Gastrocnemius medialis (tissue), 4 donors: ENCODE measurements at regions not wholly inside any gene's neighbourhood (a gene's known extent, or its start where the extent isn't known, plus 50 kb on each side); places are given as distances from the start of the nearest gene placed in this dataset.

Experiments
- ATAC-seq, 2 donors: fragments of 150-250 bp; one replicate each; pipeline ENCODE4 v1.9.1; 2016
- DNase-seq, 2 donors: peaks; one replicate each; pipeline ENCODE4 v3.0.0-alpha.2; 2019
- H3K27ac ChIP-seq, 4 donors: fragments of 200-600 bp; sonication (generic); 1 replicate in 1 of 4; 2 replicates in 3 of 4; pipeline ENCODE4 v1.5.1; 2016 to 2018; ENCODE audit warnings: mild to moderate bottlenecking in 2 of 4, moderate library complexity in 1 of 4
- H3K27me3 ChIP-seq, 3 donors: fragments of 200-600 bp; sonication (generic) in 2 of 3; 1 replicate in 1 of 3; 2 replicates in 2 of 3; pipeline versions ENCODE4 v1.5.1 to v1.6.0; 2016 to 2019; ENCODE audit warnings: mild to moderate bottlenecking in 1 of 3, moderate library complexity in 1 of 3
- H3K36me3 ChIP-seq, 2 donors: fragments of 200-600 bp; sonication (generic) in 1 of 2; one replicate each; pipeline ENCODE4 v1.5.1; 2017 to 2018
- H3K4me1 ChIP-seq, 2 donors: fragments of 200-600 bp; sonication (generic) in 1 of 2; one replicate each; pipeline ENCODE4 v1.5.1; 2016 to 2017; ENCODE audit warnings: mild to moderate bottlenecking in 2 of 2
- H3K4me3 ChIP-seq, 4 donors: fragments of 200-600 bp; sonication (generic) in 3 of 4; 1 replicate in 1 of 4; 2 replicates in 3 of 4; pipeline ENCODE4 v1.5.1; 2016 to 2019; ENCODE audit warnings: mild to moderate bottlenecking in 2 of 4
- H3K9me3 ChIP-seq, 3 donors: fragments of 200-600 bp; sonication (generic) in 2 of 3; 1 replicate in 1 of 3; 2 replicates in 2 of 3; pipeline ENCODE4 v1.5.1; 2016 to 2019
- CTCF ChIP-seq, 5 experiments: fragments of 450-650 bp in 3 of 5; fragments of 200-600 bp in 2 of 5; sonication (generic) in 2 of 5; IDR thresholded peaks in 4 of 5; conservative IDR thresholded peaks in 1 of 5; 1 replicate in 4 of 5; 2 replicates in 1 of 5; pipeline ENCODE4 v1.5.1; 2016 to 2019; ENCODE audit warnings: antibody characterized with exemption in 5 of 5, mild to moderate bottlenecking in 3 of 5, moderate library complexity in 3 of 5
- POLR2A ChIP-seq, 2 donors: fragments of 450-650 bp; IDR thresholded peaks; one replicate each; pipeline ENCODE4 v1.6.1; 2017; ENCODE audit warnings: antibody characterized with exemption in 2 of 2, mild to moderate bottlenecking in 2 of 2, moderate library complexity in 2 of 2
- in situ Hi-C, 4 donors: fragments of 200-750 bp; cut with MboI; loops; one replicate each; pipeline versions ENCODE4 v1.15.0 to v1.8.0; 2017; ENCODE audit warnings: low sequenced_read_pairs in 4 of 4
- intact Hi-C: fragments of 100-400 bp; cut with DNase I; formaldehyde crosslinking; loops from one replicate; pipeline ENCODE4 v1.15.1; 2023; ENCODE audit warnings: low total_unique reads

- ATAC-seq (no peak), DNase-seq (no peak)
- Histone ChIP-seq H3K27me3 (no peaks in the 10 kb centered on the region), H3K9me3 (no peaks in the 10 kb centered on the region), H3K4me3 (no peak overlapping the region), H3K36me3 (no peaks in the 10 kb centered on the region), H3K4me1 (no peaks in the 10 kb centered on the region), H3K27ac (no peak overlapping the region)
- in situ Hi-C loops: no loop called here
- TF ChIP-seq POLR2A (IDR thresholded peaks at IDR 0.05): no peak
- TF ChIP-seq CTCF (IDR thresholded peaks at IDR 0.05 in 4 of 5, conservative IDR thresholded peaks at IDR 0.05 in 1 of 5): no peak
- intact Hi-C loops: no loop called here
Measured at GRCh38 chr13:47027780-47028437, 131.1 kb upstream of the HTR2A start.

- intact Hi-C loops: no loop called here
- no peak for TF ChIP-seq POLR2A (IDR thresholded peaks at IDR 0.05)
- TF ChIP-seq CTCF (IDR thresholded peaks at IDR 0.05 in 4 of 5, conservative IDR thresholded peaks at IDR 0.05 in 1 of 5): no peak
- no peak for ATAC-seq
- no peaks in the 10 kb centered on the region for H3K36me3 ChIP-seq
- no peak overlapping the region for H3K27ac ChIP-seq
- in situ Hi-C loops: no loop called here
- no peak for DNase-seq
- H3K4me1 ChIP-seq: no peaks in the 10 kb centered on the region
- H3K9me3 ChIP-seq: no peaks in the 10 kb centered on the region
- no peaks in the 10 kb centered on the region for H3K27me3 ChIP-seq
- H3K4me3 ChIP-seq: no peak overlapping the region
Measured at GRCh38 chr13:47025791-47026447, 129.1 kb upstream of the HTR2A start.

GRCh38 chr13:47019977-47020376 is 123.1 kb upstream of the HTR2A start:
- H3K36me3 ChIP-seq: no peaks in the 10 kb centered on the region
- TF ChIP-seq CTCF (IDR thresholded peaks at IDR 0.05 in 4 of 5, conservative IDR thresholded peaks at IDR 0.05 in 1 of 5) (no peak), POLR2A (IDR thresholded peaks at IDR 0.05) (no peak)
- no peak overlapping the region for H3K4me3 ChIP-seq
- H3K27ac ChIP-seq: no peak overlapping the region
- no peak for ATAC-seq
- H3K27me3 ChIP-seq: no peaks in the 10 kb centered on the region
- H3K4me1 ChIP-seq: no peaks in the 10 kb centered on the region
- intact Hi-C loops: no loop called here
- H3K9me3 ChIP-seq: no peaks in the 10 kb centered on the region
- in situ Hi-C loops: no loop called here
- DNase-seq: no peak

- ATAC-seq (no peak), DNase-seq (no peak)
- intact Hi-C loops (no loop called here), in situ Hi-C loops (no loop called here)
- Histone ChIP-seq H3K27ac (no peak overlapping the region), H3K9me3 (no peaks in the 10 kb centered on the region), H3K4me3 (no peak overlapping the region), H3K27me3 (no peaks in the 10 kb centered on the region), H3K36me3 (no peaks in the 10 kb centered on the region), H3K4me1 (no peaks in the 10 kb centered on the region)
- TF ChIP-seq POLR2A (IDR thresholded peaks at IDR 0.05) (no peak), CTCF (IDR thresholded peaks at IDR 0.05 in 4 of 5, conservative IDR thresholded peaks at IDR 0.05 in 1 of 5) (no peak)
Measured at GRCh38 chr13:47017476-47017875, 120.6 kb upstream of the HTR2A start.
